ENCODE measurements at regions not wholly inside any gene's neighbourhood (a gene's known extent, or its start where the extent isn't known, plus 50 kb on each side); places are given as distances from the start of the nearest gene placed in this dataset.

DNA sequence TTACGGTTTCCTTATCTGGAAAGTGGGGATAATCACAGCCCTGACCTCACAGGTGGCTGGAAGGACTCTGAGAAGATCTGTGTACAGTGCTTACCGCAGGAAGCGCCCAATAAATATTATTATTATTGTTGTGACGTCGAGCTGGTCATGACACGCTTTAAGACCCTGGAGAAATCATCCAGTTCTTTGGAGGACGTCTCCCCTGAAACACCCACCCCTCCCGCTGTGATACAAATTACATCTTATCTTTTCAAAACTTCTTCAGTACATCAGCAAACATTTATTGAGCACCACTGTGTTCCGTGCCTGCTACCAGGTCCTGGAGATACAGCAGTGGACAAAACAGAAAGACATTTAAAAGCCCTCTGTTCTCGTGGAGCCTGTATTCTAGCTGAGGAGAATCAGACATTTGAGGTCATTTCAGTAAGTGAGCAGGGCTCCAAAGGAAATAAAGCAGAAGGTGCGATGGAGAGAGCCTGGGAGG, 118.7 kb downstream of the CEBPB start:
- TF ChIP-seq POLR2A (IDR thresholded peaks at IDR 0.05; ENCODE audit: low read depth, low read length) (no peak), TAF1 (IDR thresholded peaks at IDR 0.05; ENCODE audit: borderline replicate concordance, low read depth, low read length) (no peak)

Data from GM12892 (cell line).